HCT116 (cell line): ENCODE measurements at regions not wholly inside any gene's neighbourhood (a gene's known extent, or its start where the extent isn't known, plus 50 kb on each side); places are given as distances from the start of the nearest gene placed in this dataset.

Source experiments
- ATAC-seq: fragments of 200-7000 bp; cut with Tn5 transposase; 2 replicates; pipeline ENCODE4 v1.9.1; 2020; ENCODE audit warnings: mild to moderate bottlenecking, moderate library complexity
- BruUV-seq: library from RNA; stranded (reverse); fragments of 400-500 nt; replicated peaks from 2 replicates; lab custom pipeline; 2021; lab: Mats Ljungman, UMichigan
- CTCF ChIA-PET: fragments of 300-600 bp; sonication (Branson Sonifier 250); formaldehyde crosslinking; loops from one replicate; lab custom pipeline; 2021; ENCODE audit warnings: antibody characterized with exemption; lab: Charles Lee
- POLR2A ChIA-PET: fragments of 300-600, 350-600 bp; sonication (Branson Sonifier 250); formaldehyde crosslinking; loops from one replicate; lab custom pipeline; 2021; ENCODE audit warnings: antibody characterized with exemption; lab: Charles Lee
- RAD21 ChIA-PET, 2 experiments: fragments of 300-600 bp; sonication (Branson Sonifier 250); formaldehyde crosslinking; loops; one replicate each; lab custom pipeline; 2023; ENCODE audit warnings: low total read pairs in 2 of 2; ENCODE audit not compliant: uncharacterized antibody in 2 of 2, unreplicated experiment in 2 of 2, low non-redundant PET in 1 of 2; lab: Charles Lee
- DNase-seq: peaks from one replicate; pipeline ENCODE4 v3.0.0-alpha.2; 2010; ENCODE audit warnings: low read depth, low spot score
- H2AFZ ChIP-seq: fragments of 200-600 bp; shearing (Covaris generic), sonication (generic); 2 replicates; pipeline ENCODE4 v1.6.1; 2017; ENCODE audit warnings: low read depth, mixed run types, mixed read lengths, antibody characterized with exemption, low read length; ENCODE audit not compliant: poor library complexity, severe bottlenecking
- H3K27ac ChIP-seq: 2 replicates; pipeline ENCODE4 v1.5.1; 2012; ENCODE audit warnings: low read depth, low read length
- H3K27me3 ChIP-seq: fragments of 200-600 bp; sonication (generic); 2 replicates; pipeline ENCODE4 v1.6.1; 2016; ENCODE audit warnings: mixed run types, low read length, mixed read lengths; ENCODE audit not compliant: insufficient read depth
- H3K36me3 ChIP-seq, 2 experiments: fragments of 200-500 bp in 1 of 2; fragments of 200-600 bp in 1 of 2; sonication (Bioruptor generic) in 1 of 2; sonication (generic) in 1 of 2; 2 replicates each; pipeline versions ENCODE4 v1.5.1 to v1.6.1; 2014 to 2016; ENCODE audit warnings: low read length in 2 of 2, inconsistent platforms in 1 of 2, mixed read lengths in 1 of 2, mixed run types in 1 of 2; ENCODE audit not compliant: insufficient read depth in 2 of 2, control insufficient read depth in 1 of 2
- H3K4me1 ChIP-seq, 2 experiments: fragments of 200-600 bp in 1 of 2; sonication (generic) in 1 of 2; 2 replicates each; pipeline versions ENCODE4 v1.5.1 to v1.6.1; 2012 to 2017; ENCODE audit warnings: low read length in 2 of 2, inconsistent platforms in 1 of 2, mild to moderate bottlenecking in 1 of 2, mixed read lengths in 1 of 2, mixed run types in 1 of 2, moderate library complexity in 1 of 2; ENCODE audit not compliant: insufficient read depth in 2 of 2, control insufficient read depth in 1 of 2
- H3K4me2 ChIP-seq: fragments of 200-600 bp; sonication (generic); 2 replicates; pipeline ENCODE4 v1.6.1; 2017; ENCODE audit warnings: mixed run types, low read length, mixed read lengths
- H3K4me3 ChIP-seq, 2 experiments: fragments of 200-600 bp in 1 of 2; sonication (generic) in 1 of 2; replicated peaks in 1 of 2; 2 replicates each; pipeline ENCODE4 v1.5.1; 2011 to 2016; ENCODE audit warnings: low read length in 2 of 2, control low read depth in 1 of 2, low read depth in 1 of 2, mild to moderate bottlenecking in 1 of 2, mixed read lengths in 1 of 2, mixed run types in 1 of 2
- H3K79me2 ChIP-seq: fragments of 200-600 bp; sonication (generic); 2 replicates; pipeline ENCODE4 v1.6.1; 2017; ENCODE audit warnings: mild to moderate bottlenecking, mixed run types, low read length, moderate library complexity, mixed read lengths; ENCODE audit not compliant: insufficient read depth
- H3K9ac ChIP-seq: fragments of 200-600 bp; sonication (generic); 2 replicates; pipeline ENCODE4 v1.6.1; 2016; ENCODE audit warnings: low read length, mixed read lengths
- H3K9me2 ChIP-seq: fragments of 200-600 bp; sonication (generic), shearing (Covaris generic); 2 replicates; pipeline ENCODE4 v1.6.1; 2017; ENCODE audit warnings: mixed run types, mild to moderate bottlenecking, moderate library complexity; ENCODE audit not compliant: insufficient read depth
- H3K9me3 ChIP-seq, 2 experiments: fragments of 200-500 bp in 1 of 2; fragments of 200-600 bp in 1 of 2; sonication (Bioruptor generic) in 1 of 2; sonication (generic) in 1 of 2; 2 replicates each; pipeline ENCODE4 v1.6.1; 2014 to 2017; ENCODE audit warnings: low read length in 2 of 2, mixed read lengths in 2 of 2, inconsistent platforms in 1 of 2, low read depth in 1 of 2, mild to moderate bottlenecking in 1 of 2, mixed run types in 1 of 2, moderate library complexity in 1 of 2; ENCODE audit not compliant: control insufficient read depth in 1 of 2, insufficient read depth in 1 of 2
- H4K20me1 ChIP-seq: fragments of 200-600 bp; sonication (generic), shearing (Covaris generic); 2 replicates; pipeline ENCODE4 v1.6.1; 2017; ENCODE audit warnings: mixed run types, mild to moderate bottlenecking, moderate library complexity; ENCODE audit not compliant: insufficient read depth
- CBX3 ChIP-seq: IDR thresholded peaks from 2 replicates; pipeline ENCODE4 v1.6.1; 2012; ENCODE audit warnings: low read depth
- CEBPB ChIP-seq: IDR thresholded peaks from 2 replicates; pipeline ENCODE4 v1.6.1; 2012; ENCODE audit warnings: low read depth
- EGR1 ChIP-seq: IDR thresholded peaks from 2 replicates; pipeline ENCODE4 v1.6.1; 2012; ENCODE audit warnings: low read depth
- EZH2 ChIP-seq: fragments of 200-600 bp; sonication (generic); IDR thresholded peaks from 2 replicates; pipeline ENCODE4 v1.6.1; 2017; ENCODE audit warnings: antibody characterized with exemption, mixed run types
- EZH2phosphoT487 ChIP-seq: fragments of 200-600 bp; IDR thresholded peaks from 2 replicates; pipeline ENCODE4 v1.6.1; 2018; ENCODE audit warnings: antibody characterized with exemption, borderline replicate concordance
- FOSL1 ChIP-seq: IDR thresholded peaks from 2 replicates; pipeline ENCODE4 v1.6.1; 2012; ENCODE audit warnings: low read depth
- JUND ChIP-seq: IDR thresholded peaks from 2 replicates; pipeline ENCODE4 v1.6.1; 2012
- POLR2A ChIP-seq: IDR thresholded peaks from 2 replicates; pipeline ENCODE4 v1.7.0; 2011; ENCODE audit warnings: borderline replicate concordance; ENCODE audit not compliant: insufficient read depth, insufficient read length; ENCODE audit errors: extremely low read depth
- POLR2AphosphoS5 ChIP-seq: IDR thresholded peaks from 2 replicates; pipeline ENCODE4 v1.6.1; 2011; ENCODE audit warnings: mild to moderate bottlenecking, low read depth, low read length, moderate library complexity
- RAD21 ChIP-seq: IDR thresholded peaks from 2 replicates; pipeline ENCODE4 v1.6.1; 2012; ENCODE audit warnings: low read depth, mild to moderate bottlenecking
- SIN3A ChIP-seq: IDR thresholded peaks from 2 replicates; pipeline ENCODE4 v1.6.1; 2012; ENCODE audit warnings: low read depth
- TCF7L2 ChIP-seq: IDR thresholded peaks from 2 replicates; pipeline ENCODE4 v1.7.0; 2011; ENCODE audit warnings: borderline replicate concordance, inconsistent platforms; ENCODE audit not compliant: insufficient read depth, insufficient read length; ENCODE audit errors: extremely low read depth
- YY1 ChIP-seq: IDR thresholded peaks from 2 replicates; pipeline ENCODE4 v1.6.1; 2011; ENCODE audit warnings: low read length, low read depth, moderate library complexity, mild to moderate bottlenecking; ENCODE audit not compliant: insufficient replicate concordance; ENCODE audit errors: extremely low read depth
- ZBTB33 ChIP-seq: IDR thresholded peaks from 2 replicates; pipeline ENCODE4 v1.6.1; 2011; ENCODE audit warnings: mild to moderate bottlenecking, low read length, moderate library complexity; ENCODE audit not compliant: insufficient replicate concordance; ENCODE audit errors: extremely low read depth
- ZFX ChIP-seq: fragments of 450-650 bp; IDR thresholded peaks from 2 replicates; pipeline ENCODE4 v1.6.1; 2017
- ZNF274 ChIP-seq: fragments of 200-500 bp; sonication (Bioruptor generic); IDR thresholded peaks from 2 replicates; pipeline ENCODE4 v1.6.1; 2014; ENCODE audit warnings: mild to moderate bottlenecking, low read depth, low read length, inconsistent platforms
- intact Hi-C: fragments of 100-400 bp; cut with micrococcal nuclease; formaldehyde crosslinking; loops from 2 replicates; pipeline ENCODE4 v1.10.0; 2022

GRCh38 chr16:79973320-79973719, 372.8 kb upstream of the MAF start:
- Histone ChIP-seq H2AFZ (no peak overlapping the region), H3K36me3 (no peaks in the 10 kb centered on the region), H3K79me2 (no peaks in the 10 kb centered on the region), H3K4me3 (no peak overlapping the region), H3K27me3 (no peaks in the 10 kb centered on the region), H3K9me2 (no peaks in the 10 kb centered on the region), H4K20me1 (no peaks in the 10 kb centered on the region), H3K27ac (no peak overlapping the region), H3K4me2 (no peak overlapping the region), H3K9ac (no peak overlapping the region), H3K4me1 (no peaks in the 10 kb centered on the region), H3K9me3 (peaks cover 34 to 50% of the 10 kb centered on the region in 2 experiments; a peak in 2 of 4 replicates)
- DNase-seq (no peak), ATAC-seq (no peak)
- ChIA-PET POLR2A (no interaction called here), CTCF (no interaction called here), RAD21 (no interaction called here)
- BruUV-seq = no TSS peak
- no peak for TF ChIP-seq RAD21
- TF ChIP-seq ZNF274 = no peak
- no peak for TF ChIP-seq ZFX
- TF ChIP-seq TCF7L2 = no peak
- no peak for TF ChIP-seq JUND
- TF ChIP-seq POLR2A = no peak
- no peak for TF ChIP-seq POLR2AphosphoS5
- no peak for TF ChIP-seq EGR1
- no peak for TF ChIP-seq CBX3
- intact Hi-C loops = no loop called here

- ChIA-PET POLR2A (no interaction called here), RAD21 (no interaction called here), CTCF (no interaction called here)
- H4K20me1 ChIP-seq = no peaks in the 10 kb centered on the region
- H3K9me3 ChIP-seq = peaks cover 39 to 44% of the 10 kb centered on the region in 2 experiments; a peak in 2 of 4 replicates
- H3K4me1 ChIP-seq = no peaks in the 10 kb centered on the region
- no peak overlapping the region for H2AFZ ChIP-seq
- H3K27me3 ChIP-seq = no peaks in the 10 kb centered on the region
- H3K79me2 ChIP-seq = no peaks in the 10 kb centered on the region
- H3K9me2 ChIP-seq = no peaks in the 10 kb centered on the region
- H3K36me3 ChIP-seq = no peaks in the 10 kb centered on the region
- TF ChIP-seq CBX3 = no peak
- TF ChIP-seq POLR2A = no peak
- TF ChIP-seq EZH2 = no peak
- TF ChIP-seq SIN3A = no peak
- TF ChIP-seq CEBPB = no peak
- TF ChIP-seq TCF7L2 = no peak
- no peak for TF ChIP-seq FOSL1
- no peak for TF ChIP-seq EZH2phosphoT487
- no peak for TF ChIP-seq YY1
- no peak for TF ChIP-seq ZBTB33
- H3K27ac ChIP-seq = no peak overlapping the region
- H3K9ac ChIP-seq = no peak overlapping the region
- no TSS peak for BruUV-seq
- H3K4me3 ChIP-seq = no peak overlapping the region
- ATAC-seq (no peak), DNase-seq (no peak)
- no peak overlapping the region for H3K4me2 ChIP-seq
- intact Hi-C loops = no loop called here
Measured at GRCh38 chr16:79972053-79972704, 371.6 kb upstream of the MAF start.
